ENCODE measurements at regions not wholly inside any gene's neighbourhood (a gene's known extent, or its start where the extent isn't known, plus 50 kb on each side); places are given as distances from the start of the nearest gene placed in this dataset.

DNA sequence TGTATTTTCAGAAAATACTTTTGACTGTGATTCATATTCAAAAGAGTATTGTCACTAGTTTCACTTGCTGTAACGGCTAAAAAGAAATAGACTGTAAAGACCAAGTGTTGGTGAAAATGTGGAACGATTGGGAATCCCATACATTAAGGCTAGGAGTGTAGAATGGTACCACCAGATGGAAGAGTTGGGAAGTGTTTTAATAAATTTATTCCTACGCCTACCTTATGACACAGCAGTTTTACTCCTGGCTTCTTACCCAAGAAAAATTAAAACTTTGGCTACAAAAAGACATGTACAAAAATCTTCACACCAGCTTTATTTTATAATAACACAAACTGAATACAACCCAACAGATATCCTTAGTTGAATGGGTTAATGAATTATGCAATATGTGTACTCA, 256.2 kb downstream of the TAF11L14 start:
- BruUV-seq (replicated peaks): no TSS peak
- H3K36me3 ChIP-seq (ENCODE audit: control insufficient read depth, insufficient read depth, low read length): no peaks in the 10 kb centered on the region
- intact Hi-C loops (cut with micrococcal nuclease; ENCODE audit: unreplicated experiment) (no loop called here), in situ Hi-C loops (cut with HindIII; ENCODE audit: low pct_unique_long_range_greater_than_20kb, low sequenced_read_pairs) (no loop called here)
- no peaks in the 10 kb centered on the region for H3K4me1 ChIP-seq (ENCODE audit: control insufficient read depth, insufficient read depth, low read length)
- CTCF ChIA-PET: no interaction called here
- TF ChIP-seq POLR2AphosphoS5 (IDR thresholded peaks at IDR 0.05; ENCODE audit: low read depth, low read length): no peak
- TF ChIP-seq TCF7L2 (IDR thresholded peaks at IDR 0.05; ENCODE audit: low read depth, low read length): no peak
- no peak for TF ChIP-seq CTCF (IDR thresholded peaks at IDR 0.05)
- TF ChIP-seq, protein P1, sequence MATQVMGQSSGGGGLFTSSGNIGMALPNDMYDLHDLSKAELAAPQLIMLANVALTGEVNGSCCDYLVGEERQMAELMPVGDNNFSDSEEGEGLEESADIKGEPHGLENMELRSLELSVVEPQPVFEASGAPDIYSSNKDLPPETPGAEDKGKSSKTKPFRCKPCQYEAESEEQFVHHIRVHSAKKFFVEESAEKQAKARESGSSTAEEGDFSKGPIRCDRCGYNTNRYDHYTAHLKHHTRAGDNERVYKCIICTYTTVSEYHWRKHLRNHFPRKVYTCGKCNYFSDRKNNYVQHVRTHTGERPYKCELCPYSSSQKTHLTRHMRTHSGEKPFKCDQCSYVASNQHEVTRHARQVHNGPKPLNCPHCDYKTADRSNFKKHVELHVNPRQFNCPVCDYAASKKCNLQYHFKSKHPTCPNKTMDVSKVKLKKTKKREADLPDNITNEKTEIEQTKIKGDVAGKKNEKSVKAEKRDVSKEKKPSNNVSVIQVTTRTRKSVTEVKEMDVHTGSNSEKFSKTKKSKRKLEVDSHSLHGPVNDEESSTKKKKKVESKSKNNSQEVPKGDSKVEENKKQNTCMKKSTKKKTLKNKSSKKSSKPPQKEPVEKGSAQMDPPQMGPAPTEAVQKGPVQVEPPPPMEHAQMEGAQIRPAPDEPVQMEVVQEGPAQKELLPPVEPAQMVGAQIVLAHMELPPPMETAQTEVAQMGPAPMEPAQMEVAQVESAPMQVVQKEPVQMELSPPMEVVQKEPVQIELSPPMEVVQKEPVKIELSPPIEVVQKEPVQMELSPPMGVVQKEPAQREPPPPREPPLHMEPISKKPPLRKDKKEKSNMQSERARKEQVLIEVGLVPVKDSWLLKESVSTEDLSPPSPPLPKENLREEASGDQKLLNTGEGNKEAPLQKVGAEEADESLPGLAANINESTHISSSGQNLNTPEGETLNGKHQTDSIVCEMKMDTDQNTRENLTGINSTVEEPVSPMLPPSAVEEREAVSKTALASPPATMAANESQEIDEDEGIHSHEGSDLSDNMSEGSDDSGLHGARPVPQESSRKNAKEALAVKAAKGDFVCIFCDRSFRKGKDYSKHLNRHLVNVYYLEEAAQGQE (IDR thresholded peaks at IDR 0.05; ENCODE audit: insufficient read depth in 1 of 2, low read depth in 2 of 2, low read length in 1 of 2): no peak
- no peak for TF ChIP-seq SIN3A (IDR thresholded peaks at IDR 0.05; ENCODE audit: borderline replicate concordance, insufficient read depth, low read depth, low read length)
- no peak for DNase-seq (ENCODE audit: low read depth, low spot score)
- H3K9me3 ChIP-seq (ENCODE audit: control insufficient read depth, insufficient read depth, low read depth, low read length): no peaks in the 10 kb centered on the region
- no peak overlapping the region for H3K4me3 ChIP-seq (ENCODE audit: low read depth in 2 of 2, low read length in 2 of 2)
- no peaks in the 10 kb centered on the region for H3K27me3 ChIP-seq (ENCODE audit: control insufficient read depth, insufficient read depth, low read length)
- POLR2A ChIA-PET: no interaction called here
- no peak overlapping the region for H3K27ac ChIP-seq (ENCODE audit: low read length)
- no peak for ATAC-seq

- TF ChIP-seq, protein P1 (IDR thresholded peaks at IDR 0.05; ENCODE audit: insufficient read depth in 1 of 2, low read depth in 2 of 2, low read length in 1 of 2): no peak
- TF ChIP-seq TCF7L2 (IDR thresholded peaks at IDR 0.05; ENCODE audit: low read depth, low read length) (no peak), SIN3A (IDR thresholded peaks at IDR 0.05; ENCODE audit: borderline replicate concordance, insufficient read depth, low read depth, low read length) (no peak), CTCF (IDR thresholded peaks at IDR 0.05) (no peak), POLR2AphosphoS5 (IDR thresholded peaks at IDR 0.05; ENCODE audit: low read depth, low read length) (no peak)
- Histone ChIP-seq H3K9me3 (ENCODE audit: control insufficient read depth, insufficient read depth, low read depth, low read length) (no peaks in the 10 kb centered on the region), H3K27ac (ENCODE audit: low read length) (no peak overlapping the region), H3K4me1 (ENCODE audit: control insufficient read depth, insufficient read depth, low read length) (no peaks in the 10 kb centered on the region), H3K4me3 (ENCODE audit: low read depth in 2 of 2, low read length in 2 of 2) (no peak overlapping the region), H3K27me3 (ENCODE audit: control insufficient read depth, insufficient read depth, low read length) (no peaks in the 10 kb centered on the region), H3K36me3 (ENCODE audit: control insufficient read depth, insufficient read depth, low read length) (no peaks in the 10 kb centered on the region)
- CTCF ChIA-PET: no interaction called here
- in situ Hi-C loops (cut with HindIII; ENCODE audit: low pct_unique_long_range_greater_than_20kb, low sequenced_read_pairs) (no loop called here), intact Hi-C loops (cut with micrococcal nuclease; ENCODE audit: unreplicated experiment) (no loop called here)
- no TSS peak for BruUV-seq (replicated peaks)
- ATAC-seq: no peak
- DNase-seq (ENCODE audit: low read depth, low spot score): no peak
- POLR2A ChIA-PET: no interaction called here
Measured at GRCh38 chr5:17891881-17892280, 257.6 kb downstream of the TAF11L14 start.
